ENCODE measurements at regions not wholly inside any gene's neighbourhood (a gene's known extent, or its start where the extent isn't known, plus 50 kb on each side); places are given as distances from the start of the nearest gene placed in this dataset.

- Histone ChIP-seq H2AFZ (ENCODE audit: low read length) (no peak overlapping the region), H3K36me3 (ENCODE audit: low read depth, low read length) (no peaks in the 10 kb centered on the region), H3K9ac (ENCODE audit: low read length) (no peak overlapping the region), H3K9me3 (ENCODE audit: low read length) (no peaks in the 10 kb centered on the region), H3K27me3 (ENCODE audit: low read length) (no peaks in the 10 kb centered on the region), H3K27ac (ENCODE audit: low read length) (no peak overlapping the region), H4K20me1 (ENCODE audit: low read length) (no peaks in the 10 kb centered on the region), H3K4me1 (ENCODE audit: insufficient read depth, low read length) (no peaks in the 10 kb centered on the region), H3K79me2 (ENCODE audit: low read length) (no peaks in the 10 kb centered on the region), H3F3A (ENCODE audit: low read length, unreplicated experiment) (no peaks in the 10 kb centered on the region), H3K9me2 (replicated peaks; ENCODE audit: low read length) (no peaks in the 10 kb centered on the region), H3K4me3 (ENCODE audit: low read length) (no peak overlapping the region), H3K4me2 (ENCODE audit: low read length) (no peak overlapping the region)
- no TSS peak for BruUV-seq (replicated peaks)
- CTCF ChIA-PET: no interaction called here
- intact Hi-C loops (cut with micrococcal nuclease): no loop called here
- peak; percentile 23 for DNase-seq
- TF ChIP-seq EZH2phosphoT487 (IDR thresholded peaks at IDR 0.05; ENCODE audit: borderline replicate concordance, low read length) (no peak), EZH2 (IDR thresholded peaks at IDR 0.05; ENCODE audit: low read length, unreplicated experiment) (no peak)
- TF ChIP-seq, protein P1, sequence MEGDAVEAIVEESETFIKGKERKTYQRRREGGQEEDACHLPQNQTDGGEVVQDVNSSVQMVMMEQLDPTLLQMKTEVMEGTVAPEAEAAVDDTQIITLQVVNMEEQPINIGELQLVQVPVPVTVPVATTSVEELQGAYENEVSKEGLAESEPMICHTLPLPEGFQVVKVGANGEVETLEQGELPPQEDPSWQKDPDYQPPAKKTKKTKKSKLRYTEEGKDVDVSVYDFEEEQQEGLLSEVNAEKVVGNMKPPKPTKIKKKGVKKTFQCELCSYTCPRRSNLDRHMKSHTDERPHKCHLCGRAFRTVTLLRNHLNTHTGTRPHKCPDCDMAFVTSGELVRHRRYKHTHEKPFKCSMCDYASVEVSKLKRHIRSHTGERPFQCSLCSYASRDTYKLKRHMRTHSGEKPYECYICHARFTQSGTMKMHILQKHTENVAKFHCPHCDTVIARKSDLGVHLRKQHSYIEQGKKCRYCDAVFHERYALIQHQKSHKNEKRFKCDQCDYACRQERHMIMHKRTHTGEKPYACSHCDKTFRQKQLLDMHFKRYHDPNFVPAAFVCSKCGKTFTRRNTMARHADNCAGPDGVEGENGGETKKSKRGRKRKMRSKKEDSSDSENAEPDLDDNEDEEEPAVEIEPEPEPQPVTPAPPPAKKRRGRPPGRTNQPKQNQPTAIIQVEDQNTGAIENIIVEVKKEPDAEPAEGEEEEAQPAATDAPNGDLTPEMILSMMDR (conservative IDR thresholded peaks at IDR 0.05; ENCODE audit: low read depth, low read length): no peak
- POLR2A ChIA-PET (ENCODE audit: unreplicated experiment): no interaction called here
- peak; percentile 71 for ATAC-seq
These were observed 1498.4 kb downstream of the EFNB2 start for GRCh38 chr13:105037110-105037509.

GRCh38 chr13:105035092-105035491 lies 1500.4 kb downstream of the EFNB2 start:
- peak; percentile 58 for ATAC-seq
- POLR2A ChIA-PET (ENCODE audit: unreplicated experiment): no interaction called here

DNA sequence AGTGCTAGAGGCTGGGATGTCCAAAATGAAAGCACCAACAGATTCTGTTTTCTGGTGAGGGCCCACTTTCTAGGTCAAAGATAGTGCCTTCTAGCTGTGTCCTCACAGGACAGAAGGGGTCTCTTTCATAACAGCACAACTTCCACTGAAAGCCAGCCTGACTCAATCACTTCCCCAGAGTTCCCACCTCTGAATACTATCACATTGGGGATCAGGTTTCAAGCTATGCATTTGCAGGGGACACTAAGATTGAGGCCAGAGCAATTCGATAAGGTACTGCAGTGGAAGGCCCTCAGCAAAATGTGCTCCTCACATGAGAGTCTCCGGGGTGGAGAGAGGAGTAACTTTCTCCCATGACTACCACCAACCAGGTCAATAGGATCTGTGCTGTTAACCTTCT lies 1501.5 kb downstream of the EFNB2 start:
- DNase-seq (no peak), ATAC-seq (no peak)
- ChIA-PET CTCF (no interaction called here), POLR2A (ENCODE audit: unreplicated experiment) (no interaction called here)
- H3K9me3 ChIP-seq (ENCODE audit: low read length): no peaks in the 10 kb centered on the region
- no peaks in the 10 kb centered on the region for H3K4me1 ChIP-seq (ENCODE audit: insufficient read depth, low read length)
- intact Hi-C loops (cut with micrococcal nuclease): no loop called here
- no peaks in the 10 kb centered on the region for H4K20me1 ChIP-seq (ENCODE audit: low read length)
- H3K9me2 ChIP-seq (replicated peaks; ENCODE audit: low read length): no peaks in the 10 kb centered on the region
- H2AFZ ChIP-seq (ENCODE audit: low read length): no peak overlapping the region
- H3K4me3 ChIP-seq (ENCODE audit: low read length): no peak overlapping the region
- no peak overlapping the region for H3K4me2 ChIP-seq (ENCODE audit: low read length)
- TF ChIP-seq, protein P1 (conservative IDR thresholded peaks at IDR 0.05; ENCODE audit: low read depth, low read length): no peak
- TF ChIP-seq EZH2 (IDR thresholded peaks at IDR 0.05; ENCODE audit: low read length, unreplicated experiment) (no peak), EZH2phosphoT487 (IDR thresholded peaks at IDR 0.05; ENCODE audit: borderline replicate concordance, low read length) (no peak)
- H3K79me2 ChIP-seq (ENCODE audit: low read length): no peaks in the 10 kb centered on the region
- H3F3A ChIP-seq (ENCODE audit: low read length, unreplicated experiment): no peaks in the 10 kb centered on the region
- no peak overlapping the region for H3K27ac ChIP-seq (ENCODE audit: low read length)
- H3K9ac ChIP-seq (ENCODE audit: low read length): no peak overlapping the region
- no peaks in the 10 kb centered on the region for H3K27me3 ChIP-seq (ENCODE audit: low read length)
- no peaks in the 10 kb centered on the region for H3K36me3 ChIP-seq (ENCODE audit: low read depth, low read length)
- no TSS peak for BruUV-seq (replicated peaks)

More at GRCh38 chr13:105035092-105035491, 1500.4 kb downstream of the EFNB2 start:
- no peaks in the 10 kb centered on the region for H3F3A ChIP-seq (ENCODE audit: low read length, unreplicated experiment)
- H3K4me1 ChIP-seq (ENCODE audit: insufficient read depth, low read length): no peaks in the 10 kb centered on the region
- no peak overlapping the region for H3K27ac ChIP-seq (ENCODE audit: low read length)
- no peaks in the 10 kb centered on the region for H3K27me3 ChIP-seq (ENCODE audit: low read length)
- no peak overlapping the region for H2AFZ ChIP-seq (ENCODE audit: low read length)
- CTCF ChIA-PET: no interaction called here
- no peaks in the 10 kb centered on the region for H3K36me3 ChIP-seq (ENCODE audit: low read depth, low read length)
- DNase-seq: peak; percentile 10
- H3K79me2 ChIP-seq (ENCODE audit: low read length): no peaks in the 10 kb centered on the region
- TF ChIP-seq EZH2phosphoT487 (IDR thresholded peaks at IDR 0.05; ENCODE audit: borderline replicate concordance, low read length) (no peak), EZH2 (IDR thresholded peaks at IDR 0.05; ENCODE audit: low read length, unreplicated experiment) (no peak)
- TF ChIP-seq, protein P1 (conservative IDR thresholded peaks at IDR 0.05; ENCODE audit: low read depth, low read length): no peak
- H3K9me2 ChIP-seq (replicated peaks; ENCODE audit: low read length): no peaks in the 10 kb centered on the region
- no peaks in the 10 kb centered on the region for H3K9me3 ChIP-seq (ENCODE audit: low read length)
- H3K4me3 ChIP-seq (ENCODE audit: low read length): no peak overlapping the region
- H3K9ac ChIP-seq (ENCODE audit: low read length): no peak overlapping the region
- no peak overlapping the region for H3K4me2 ChIP-seq (ENCODE audit: low read length)
- no TSS peak for BruUV-seq (replicated peaks)
- intact Hi-C loops (cut with micrococcal nuclease): no loop called here
- no peaks in the 10 kb centered on the region for H4K20me1 ChIP-seq (ENCODE audit: low read length)
